Mucosa of stomach (tissue), 1 donor: ENCODE measurements at regions not wholly inside any gene's neighbourhood (a gene's known extent, or its start where the extent isn't known, plus 50 kb on each side); places are given as distances from the start of the nearest gene placed in this dataset.
A peak's percentile ranks its signal among the peaks of the same experiment; 100 is the strongest.

ENCODE experiments used
- H3K27me3 ChIP-seq: one replicate; pipeline ENCODE4 v1.7.0; 2013; ENCODE audit warnings: mild to moderate bottlenecking, low read length; ENCODE audit not compliant: control insufficient read depth, insufficient read depth
- H3K36me3 ChIP-seq: one replicate; pipeline ENCODE4 v1.7.0; 2013; ENCODE audit warnings: low read length; ENCODE audit not compliant: control insufficient read depth, insufficient read depth
- H3K4me1 ChIP-seq: one replicate; pipeline ENCODE4 v1.7.0; 2013; ENCODE audit warnings: mild to moderate bottlenecking, low read length; ENCODE audit not compliant: control insufficient read depth, insufficient read depth
- H3K4me3 ChIP-seq: one replicate; pipeline ENCODE4 v1.7.0; 2013; ENCODE audit warnings: low read length
- H3K9ac ChIP-seq: one replicate; pipeline ENCODE4 v1.7.0; 2013; ENCODE audit warnings: mild to moderate bottlenecking, low read length, moderate library complexity
- H3K9me3 ChIP-seq: one replicate; pipeline ENCODE4 v1.7.0; 2013; ENCODE audit warnings: mild to moderate bottlenecking, low read length, moderate library complexity; ENCODE audit not compliant: control insufficient read depth
- donor health status: Pancreatic carcinoma.

GRCh38 chr6:105988321-105988720, 97.8 kb upstream of the PRDM1 start:
- no peak overlapping the region for H3K4me3 ChIP-seq
- no peaks in the 10 kb centered on the region for H3K36me3 ChIP-seq
- H3K27me3 ChIP-seq: peaks cover 59% of the 10 kb centered on the region
- H3K9me3 ChIP-seq: peaks cover 2% of the 10 kb centered on the region
- H3K9ac ChIP-seq: no peak overlapping the region
- H3K4me1 ChIP-seq: peaks cover 9% of the 10 kb centered on the region

- Histone ChIP-seq H3K36me3 (no peaks in the 10 kb centered on the region), H3K4me3 (no peak overlapping the region), H3K9me3 (no peaks in the 10 kb centered on the region), H3K27me3 (peaks cover 55% of the 10 kb centered on the region), H3K4me1 (peaks cover under 1% of the 10 kb centered on the region), H3K9ac (no peak overlapping the region)
These were observed 98.6 kb upstream of the PRDM1 start for GRCh38 chr6:105987516-105987915.

- no peak overlapping the region for H3K4me3 ChIP-seq
- peaks cover 58% of the 10 kb centered on the region for H3K27me3 ChIP-seq
These were observed 99.1 kb upstream of the PRDM1 start for GRCh38 chr6:105986998-105987397.

GRCh38 chr6:105985816-105986632, 100.1 kb upstream of the PRDM1 start:
- Histone ChIP-seq H3K4me1 (peaks cover 6% of the 10 kb centered on the region), H3K27me3 (peaks cover 68% of the 10 kb centered on the region), H3K36me3 (no peaks in the 10 kb centered on the region), H3K4me3 (no peak overlapping the region), H3K9ac (no peak overlapping the region), H3K9me3 (no peaks in the 10 kb centered on the region)

More at GRCh38 chr6:105986998-105987397, 99.1 kb upstream of the PRDM1 start:
- H3K36me3 ChIP-seq: no peaks in the 10 kb centered on the region
- no peaks in the 10 kb centered on the region for H3K9me3 ChIP-seq
- H3K9ac ChIP-seq: no peak overlapping the region
- H3K4me1 ChIP-seq: no peaks in the 10 kb centered on the region

GRCh38 chr6:105985098-105985815, 100.9 kb upstream of the PRDM1 start:
- no peak overlapping the region for H3K9ac ChIP-seq
- H3K4me3 ChIP-seq: no peak overlapping the region
- H3K4me1 ChIP-seq: peaks cover 7% of the 10 kb centered on the region
- H3K9me3 ChIP-seq: no peaks in the 10 kb centered on the region
- peaks cover 71% of the 10 kb centered on the region for H3K27me3 ChIP-seq
- no peaks in the 10 kb centered on the region for H3K36me3 ChIP-seq

GRCh38 chr6:105983763-105984162, 102.4 kb upstream of the PRDM1 start:
- Histone ChIP-seq H3K9ac (no peak overlapping the region), H3K27me3 (peaks cover 56% of the 10 kb centered on the region), H3K36me3 (no peaks in the 10 kb centered on the region), H3K4me1 (peaks cover 7% of the 10 kb centered on the region), H3K9me3 (no peaks in the 10 kb centered on the region), H3K4me3 (no peak overlapping the region)

- no peaks in the 10 kb centered on the region for H3K36me3 ChIP-seq
- peaks cover 56% of the 10 kb centered on the region for H3K27me3 ChIP-seq
- no peaks in the 10 kb centered on the region for H3K9me3 ChIP-seq
- no peak overlapping the region for H3K4me3 ChIP-seq
- H3K4me1 ChIP-seq: peaks cover 7% of the 10 kb centered on the region
- no peak overlapping the region for H3K9ac ChIP-seq
These were observed 103.2 kb upstream of the PRDM1 start for GRCh38 chr6:105982761-105983540.

- Histone ChIP-seq H3K9ac (peak overlapping the region; percentile 24), H3K36me3 (no peaks in the 10 kb centered on the region), H3K4me1 (peaks cover 7% of the 10 kb centered on the region), H3K9me3 (no peaks in the 10 kb centered on the region), H3K4me3 (no peak overlapping the region), H3K27me3 (peaks cover 49% of the 10 kb centered on the region)
These were observed 104.2 kb upstream of the PRDM1 start for GRCh38 chr6:105981888-105982358.

GRCh38 chr6:105981002-105981887, 104.9 kb upstream of the PRDM1 start:
- Histone ChIP-seq H3K9ac (peak overlapping the region; percentile 26), H3K27me3 (peaks cover 42% of the 10 kb centered on the region), H3K36me3 (no peaks in the 10 kb centered on the region), H3K4me3 (no peak overlapping the region), H3K9me3 (no peaks in the 10 kb centered on the region), H3K4me1 (peaks cover 7% of the 10 kb centered on the region)

- Histone ChIP-seq H3K36me3 (no peaks in the 10 kb centered on the region), H3K4me3 (no peak overlapping the region)
These were observed 107.2 kb upstream of the PRDM1 start for GRCh38 chr6:105978974-105979373.

GRCh38 chr6:105977934-105978504, 108.1 kb upstream of the PRDM1 start:
- H3K4me1 ChIP-seq: peaks cover 7% of the 10 kb centered on the region
- H3K36me3 ChIP-seq: no peaks in the 10 kb centered on the region
- H3K27me3 ChIP-seq: peaks cover 24% of the 10 kb centered on the region
- H3K9ac ChIP-seq: no peak overlapping the region
- no peak overlapping the region for H3K4me3 ChIP-seq
- H3K9me3 ChIP-seq: no peaks in the 10 kb centered on the region

More at GRCh38 chr6:105978974-105979373, 107.2 kb upstream of the PRDM1 start:
- Histone ChIP-seq H3K27me3 (peaks cover 24% of the 10 kb centered on the region), H3K4me1 (peaks cover 7% of the 10 kb centered on the region), H3K9me3 (no peaks in the 10 kb centered on the region), H3K9ac (no peak overlapping the region)
